ENCODE measurements at regions not wholly inside any gene's neighbourhood (a gene's known extent, or its start where the extent isn't known, plus 50 kb on each side); places are given as distances from the start of the nearest gene placed in this dataset.
A peak's percentile ranks its signal among the peaks of the same experiment; 100 is the strongest.

DNA sequence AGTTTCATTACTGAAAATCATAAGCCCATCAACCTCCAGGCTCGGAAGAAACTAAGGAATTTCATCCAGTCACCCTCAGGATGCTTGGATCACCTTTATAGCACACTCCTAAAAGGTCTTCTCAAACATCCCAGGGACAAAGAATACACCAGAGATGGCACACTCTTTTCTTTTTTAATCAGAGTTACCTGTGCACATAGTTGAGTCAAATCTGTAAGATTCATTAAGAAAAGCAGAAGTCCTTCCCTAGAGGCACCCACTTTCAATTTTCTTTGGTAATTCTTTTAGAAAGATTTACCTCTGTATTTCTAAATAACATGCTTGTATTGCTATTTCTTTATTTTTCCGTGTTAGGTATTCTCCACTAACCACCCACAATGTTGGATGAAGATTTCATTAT, 50.6 kb upstream of the IL6 start:
- no peaks in the 10 kb centered on the region; the same call in 1 of the 2 replicates for H3K9me3 ChIP-seq (replicated peaks)
- no peak overlapping the region for H3K27ac ChIP-seq
- no peaks in the 10 kb centered on the region for H3K4me1 ChIP-seq
- H3K36me3 ChIP-seq = no peaks in the 10 kb centered on the region
- no peak overlapping the region for H3K4me3 ChIP-seq
- 0 out of 2 replicates have a peak, but pooled peaks cover 4% of the 10 kb centered on the region for H3K27me3 ChIP-seq
- no peak for DNase-seq

DNA sequence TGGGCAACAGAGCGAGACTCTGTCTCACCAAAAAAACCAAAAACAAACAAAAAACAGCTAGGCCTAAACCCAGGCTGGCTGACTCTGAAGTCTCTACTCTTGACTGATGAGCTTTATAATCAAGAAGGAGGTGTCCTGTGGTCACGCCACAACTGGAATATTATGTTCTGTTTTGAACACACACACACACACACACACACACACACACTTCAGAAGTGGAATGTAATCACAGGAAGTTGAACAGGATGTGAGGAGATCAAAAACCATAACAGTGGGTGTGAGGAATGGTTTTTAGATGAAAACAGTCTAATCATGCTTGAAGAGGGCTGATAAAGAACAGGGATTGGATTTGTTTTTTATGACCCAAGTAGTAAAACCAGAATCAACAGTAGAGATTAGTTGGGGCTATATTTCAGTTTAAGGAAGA, 51.1 kb upstream of the IL6 start:
- H3K4me1 ChIP-seq = no peaks in the 10 kb centered on the region
- DNase-seq = no peak
- no peak overlapping the region for H3K27ac ChIP-seq

DNA sequence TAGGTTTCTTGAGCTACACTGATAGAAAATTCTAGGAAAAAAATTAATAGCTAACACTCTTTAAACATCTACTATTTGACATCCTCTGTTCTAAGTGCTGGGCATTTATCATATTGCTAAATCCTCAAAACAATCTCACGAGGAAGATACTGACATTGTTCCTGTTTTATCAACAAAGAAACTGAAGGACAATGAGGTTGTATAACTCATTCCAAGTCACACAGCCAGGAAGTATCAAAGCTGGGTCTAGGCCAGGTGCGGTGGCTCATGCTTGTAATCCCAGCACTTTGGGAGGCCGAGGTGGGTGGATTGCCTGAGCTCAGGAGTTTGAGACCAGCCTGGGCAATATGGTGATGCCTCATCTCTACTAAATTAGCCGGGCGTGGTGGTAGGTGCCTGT, 51.6 kb upstream of the IL6 start:
- Histone ChIP-seq H3K4me1 (no peaks in the 10 kb centered on the region), H3K9me3 (replicated peaks) (no peaks in the 10 kb centered on the region), H3K4me3 (no peak overlapping the region), H3K27me3 (no peaks in the 10 kb centered on the region), H3K27ac (no peak overlapping the region), H3K36me3 (no peaks in the 10 kb centered on the region)
- no peak for DNase-seq

More for the DNA sequence above, 51.1 kb upstream of the IL6 start:
- Histone ChIP-seq H3K9me3 (replicated peaks) (no peaks in the 10 kb centered on the region; the same call in 1 of the 2 replicates), H3K27me3 (0 out of 2 replicates have a peak, but pooled peaks cover 4% of the 10 kb centered on the region), H3K4me3 (no peak overlapping the region), H3K36me3 (no peaks in the 10 kb centered on the region)

DNA sequence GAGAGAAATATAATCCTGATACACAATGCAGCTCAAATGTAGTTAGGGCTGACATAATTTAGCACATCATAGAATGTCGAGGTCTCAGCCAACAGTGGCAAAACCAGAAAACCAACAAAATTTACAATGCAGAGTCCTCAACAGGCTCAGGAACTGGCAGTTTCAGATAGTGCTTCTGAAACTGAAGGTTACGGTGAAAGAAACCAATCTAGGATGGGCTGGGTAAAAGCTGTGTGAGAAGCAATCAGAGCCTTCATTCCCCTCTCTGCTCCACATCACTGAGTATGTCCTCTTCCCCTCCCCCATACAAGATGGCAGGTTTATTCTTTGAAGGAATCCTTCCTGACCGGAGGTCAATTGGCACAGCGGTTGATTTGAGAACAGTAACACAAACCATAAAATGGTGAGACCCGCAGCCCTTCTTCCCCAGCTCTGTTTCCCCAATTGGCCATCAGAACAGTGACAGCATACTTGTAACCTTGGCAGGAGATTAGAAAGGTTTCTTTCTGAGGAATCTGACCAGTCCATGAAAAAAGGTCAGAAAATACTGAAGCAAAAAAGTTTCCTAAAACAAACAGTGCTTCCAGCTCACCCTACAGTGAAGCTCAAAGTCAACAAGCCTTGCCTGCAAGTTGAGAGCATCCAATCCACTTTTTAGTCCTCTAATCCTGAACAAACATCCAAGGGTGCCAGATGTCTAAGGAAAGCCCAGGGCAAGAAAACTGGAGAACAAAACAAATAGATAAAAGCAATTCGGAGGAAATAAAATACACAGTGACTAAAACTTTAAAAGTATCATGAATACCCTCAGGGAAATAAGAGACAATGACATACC, 53.9 kb upstream of the IL6 start:
- Histone ChIP-seq H3K4me1 (no peaks in the 10 kb centered on the region), H3K9me3 (replicated peaks) (no peaks in the 10 kb centered on the region), H3K27ac (no peak overlapping the region), H3K27me3 (0 out of 2 replicates have a peak, but pooled peaks cover 4% of the 10 kb centered on the region), H3K4me3 (no peak overlapping the region), H3K36me3 (no peaks in the 10 kb centered on the region)
- peak in 1 of 2 experiments; percentile 7 for DNase-seq

DNA sequence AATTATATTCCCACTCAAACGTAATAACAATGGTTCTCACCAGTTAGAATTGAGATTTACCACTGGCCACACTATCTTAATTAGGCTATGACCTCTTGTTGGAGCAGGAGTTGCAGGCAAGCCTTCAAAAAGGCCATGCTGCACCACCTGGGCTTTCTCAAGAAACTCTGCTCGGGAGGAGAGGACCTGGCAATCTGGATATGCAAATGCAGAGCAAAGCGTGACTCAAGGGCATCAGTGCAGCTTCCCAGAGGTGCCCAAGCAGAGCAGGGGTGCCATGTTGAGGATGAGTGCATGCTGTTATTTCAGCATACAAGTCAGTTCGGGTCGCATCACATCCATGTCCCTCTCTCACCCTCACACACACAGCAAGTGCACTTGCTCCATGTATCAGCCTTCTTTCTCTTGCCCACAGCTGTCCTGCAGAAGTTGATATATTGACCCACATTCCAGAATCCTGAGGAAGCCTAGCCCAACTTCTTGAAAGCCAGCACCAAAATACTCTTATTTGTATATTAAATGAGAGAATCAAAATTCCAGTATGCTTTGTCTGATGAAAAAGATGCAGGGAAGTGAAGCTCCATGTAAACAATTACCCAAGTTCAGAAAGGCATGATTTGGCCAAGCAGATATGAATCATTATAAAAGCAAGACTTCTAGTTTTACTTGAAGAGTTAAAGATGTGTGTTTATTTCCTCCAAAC, 55.7 kb upstream of the IL6 start:
- H3K4me1 ChIP-seq = no peaks in the 10 kb centered on the region
- no peak overlapping the region for H3K4me3 ChIP-seq
- DNase-seq = no peak
- no peak overlapping the region for H3K27ac ChIP-seq
- no peaks in the 10 kb centered on the region for H3K36me3 ChIP-seq
- 0 out of 2 replicates have a peak, but pooled peaks cover 4% of the 10 kb centered on the region for H3K27me3 ChIP-seq
- no peaks in the 10 kb centered on the region for H3K9me3 ChIP-seq (replicated peaks)

DNA sequence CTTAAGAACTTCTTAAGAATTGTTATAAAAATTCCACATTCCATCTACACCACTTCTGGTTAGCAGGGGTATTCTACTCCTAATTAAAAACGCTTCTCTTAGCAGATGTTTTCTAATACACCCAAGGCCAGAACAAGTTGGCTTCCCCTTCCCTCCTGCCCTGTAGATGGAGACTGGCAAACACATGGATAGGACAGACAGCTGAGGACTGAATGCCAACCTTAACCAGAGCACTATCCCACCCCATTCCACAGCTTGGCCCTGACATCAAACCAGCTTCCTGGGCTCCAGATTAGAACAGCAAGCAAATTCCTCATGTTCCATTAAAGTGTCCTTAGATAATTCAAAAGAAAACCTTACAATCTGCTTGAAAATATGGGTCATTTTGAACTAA, 56.6 kb upstream of the IL6 start:
- Histone ChIP-seq H3K4me1 (no peaks in the 10 kb centered on the region), H3K27me3 (0 out of 2 replicates have a peak, but pooled peaks cover 4% of the 10 kb centered on the region)
- no peak for DNase-seq

DNA sequence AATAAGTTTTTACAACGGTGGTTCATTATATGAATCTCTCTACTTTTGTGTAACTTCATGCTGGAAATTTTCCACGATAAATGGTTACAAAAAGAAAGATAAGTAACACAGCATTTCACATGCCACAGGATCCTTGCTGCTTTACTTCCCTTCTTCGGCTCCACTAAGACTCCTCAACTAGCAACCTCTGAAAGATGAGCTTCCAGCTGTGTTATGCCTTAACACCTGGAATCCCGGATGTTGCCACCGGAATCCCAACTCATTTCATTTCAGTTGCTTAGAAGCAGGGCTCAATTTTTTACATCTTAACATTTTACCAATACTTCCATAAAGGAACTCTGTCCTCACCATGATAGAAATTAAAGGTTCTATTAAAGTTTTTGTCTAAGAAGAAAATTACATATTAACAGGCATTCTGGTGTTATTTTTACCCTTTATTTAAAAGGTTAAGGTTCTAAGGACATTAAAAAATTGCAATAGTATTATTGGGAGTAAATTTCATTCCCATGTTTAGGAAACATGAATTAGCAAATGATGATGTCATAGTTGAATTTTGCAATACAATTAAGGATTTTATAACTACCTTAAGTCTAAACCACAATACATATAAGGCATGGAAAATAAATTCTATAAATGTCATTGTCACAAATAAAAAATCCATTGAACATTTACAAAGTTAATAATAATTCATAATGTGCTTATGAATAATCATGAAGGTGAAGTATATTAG, 57.1 kb upstream of the IL6 start:
- Histone ChIP-seq H3K36me3 (no peaks in the 10 kb centered on the region), H3K4me3 (no peak overlapping the region), H3K9me3 (replicated peaks) (no peaks in the 10 kb centered on the region), H3K27ac (no peak overlapping the region), H3K27me3 (0 out of 2 replicates have a peak, but pooled peaks cover 4% of the 10 kb centered on the region), H3K4me1 (no peaks in the 10 kb centered on the region)
- no peak for DNase-seq

More for the DNA sequence above, 56.6 kb upstream of the IL6 start:
- H3K9me3 ChIP-seq (replicated peaks) = no peaks in the 10 kb centered on the region
- H3K4me3 ChIP-seq = no peak overlapping the region
- H3K36me3 ChIP-seq = no peaks in the 10 kb centered on the region
- no peak overlapping the region for H3K27ac ChIP-seq

DNA sequence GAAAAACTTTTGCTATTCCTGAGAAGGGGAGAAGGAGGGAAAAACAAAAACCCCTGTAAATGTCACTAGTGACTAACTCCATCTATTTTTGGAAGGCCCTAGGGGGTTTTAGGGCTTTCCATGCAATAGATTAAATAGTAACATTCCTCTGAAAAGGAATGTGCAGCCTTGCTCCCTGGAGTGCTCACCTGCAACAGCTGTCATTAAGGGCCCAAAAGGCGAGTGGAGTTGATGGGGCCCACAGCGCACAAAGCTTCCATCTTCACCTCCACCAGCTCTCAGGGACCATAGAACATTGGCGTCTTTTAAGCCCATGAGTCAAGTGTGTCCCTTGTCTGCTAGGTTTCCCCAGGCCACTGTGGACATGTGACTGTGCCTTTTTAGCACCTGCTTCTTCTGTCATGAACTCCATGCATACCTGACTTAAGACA, 58.0 kb upstream of the IL6 start:
- no peak for DNase-seq

DNA sequence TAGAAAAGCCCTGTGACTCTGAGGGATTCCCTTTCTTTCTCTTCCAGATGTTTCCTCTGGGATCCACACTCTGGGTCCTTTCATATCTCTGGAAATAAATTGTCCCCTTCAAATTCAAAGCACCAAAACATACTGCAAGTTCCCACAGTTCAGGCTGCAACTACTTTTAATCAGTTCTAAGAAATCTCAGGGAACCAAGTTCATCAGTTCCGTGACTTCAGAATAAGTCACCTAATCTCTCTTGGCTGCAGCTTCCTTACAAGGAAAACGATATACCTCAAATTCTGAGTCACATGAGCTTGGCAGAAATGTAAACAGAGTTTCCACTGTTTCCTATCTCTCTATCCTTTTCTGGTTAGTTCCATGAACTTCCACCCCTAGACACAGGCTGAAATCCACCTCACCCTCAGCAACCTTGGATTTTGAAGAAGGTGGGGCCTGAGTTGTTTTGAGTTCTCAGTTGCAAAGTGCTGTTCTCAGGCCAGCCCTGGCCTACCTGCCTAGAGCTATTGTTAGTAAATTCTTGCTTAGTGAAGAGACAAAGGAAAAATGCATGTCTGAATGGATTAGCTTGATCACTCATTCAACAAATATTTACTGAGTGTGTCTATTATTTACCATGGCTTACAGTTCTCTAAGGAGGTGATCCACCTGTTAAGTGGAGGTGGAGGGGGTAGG, 59.3 kb upstream of the IL6 start:
- Histone ChIP-seq H3K9me3 (replicated peaks) (no peaks in the 10 kb centered on the region), H3K36me3 (no peaks in the 10 kb centered on the region), H3K4me3 (no peak overlapping the region), H3K27me3 (0 out of 2 replicates have a peak, but pooled peaks cover 4% of the 10 kb centered on the region), H3K4me1 (no peaks in the 10 kb centered on the region), H3K27ac (no peak overlapping the region)
- no peak for DNase-seq

More for the DNA sequence above, 58.0 kb upstream of the IL6 start:
- H3K4me1 ChIP-seq = no peaks in the 10 kb centered on the region
- no peak overlapping the region for H3K4me3 ChIP-seq
- H3K9me3 ChIP-seq (replicated peaks) = no peaks in the 10 kb centered on the region
- H3K27me3 ChIP-seq = 0 out of 2 replicates have a peak, but pooled peaks cover 4% of the 10 kb centered on the region
- H3K27ac ChIP-seq = no peak overlapping the region
- H3K36me3 ChIP-seq = no peaks in the 10 kb centered on the region

DNA sequence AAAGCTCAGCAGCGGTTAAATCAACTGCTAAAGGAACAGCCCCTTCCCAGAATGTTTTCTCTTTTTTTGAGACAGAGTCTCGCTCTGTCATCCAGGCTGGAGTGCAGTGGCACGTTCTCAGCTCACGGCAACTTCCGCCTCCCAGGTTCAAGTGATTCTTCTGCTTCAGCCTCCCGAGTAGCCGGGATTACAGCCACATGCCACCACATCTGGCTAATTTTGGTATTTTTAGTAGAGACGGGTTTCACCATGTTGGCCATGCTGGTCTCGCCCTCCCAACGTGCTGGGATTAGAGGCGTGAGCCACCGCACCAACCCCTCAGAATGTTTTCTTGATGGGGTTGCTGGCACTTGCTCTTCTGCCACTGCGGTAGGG, 59.8 kb upstream of the IL6 start:
- Histone ChIP-seq H3K4me3 (no peak overlapping the region), H3K4me1 (no peaks in the 10 kb centered on the region), H3K36me3 (no peaks in the 10 kb centered on the region), H3K27me3 (0 out of 2 replicates have a peak, but pooled peaks cover 4% of the 10 kb centered on the region), H3K9me3 (replicated peaks) (no peaks in the 10 kb centered on the region), H3K27ac (no peak overlapping the region)
- no peak for DNase-seq

DNA sequence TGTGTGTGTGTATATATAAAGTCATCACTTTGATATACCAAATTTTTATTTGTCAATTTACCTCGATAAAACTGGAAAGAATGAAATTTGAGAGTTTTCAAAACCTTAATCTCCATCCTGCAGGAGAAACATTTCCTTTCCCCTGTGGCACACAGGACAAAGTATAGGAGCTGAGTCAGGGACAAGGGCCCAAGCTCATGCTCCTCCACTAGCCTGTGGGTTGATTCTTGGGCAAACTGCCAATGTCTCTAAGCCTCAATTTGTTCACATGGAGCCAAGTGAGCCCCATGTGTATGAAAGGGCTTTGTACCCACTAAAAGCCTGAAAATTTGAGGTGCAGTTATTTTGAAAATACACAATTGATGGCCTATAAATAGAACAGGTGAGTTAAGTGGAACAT, 60.3 kb upstream of the IL6 start:
- Histone ChIP-seq H3K27me3 (0 out of 2 replicates have a peak, but pooled peaks cover 4% of the 10 kb centered on the region), H3K27ac (no peak overlapping the region), H3K36me3 (no peaks in the 10 kb centered on the region), H3K4me3 (no peak overlapping the region), H3K4me1 (no peaks in the 10 kb centered on the region), H3K9me3 (replicated peaks) (no peaks in the 10 kb centered on the region)
- DNase-seq = peak; percentile 16 to 43

DNA sequence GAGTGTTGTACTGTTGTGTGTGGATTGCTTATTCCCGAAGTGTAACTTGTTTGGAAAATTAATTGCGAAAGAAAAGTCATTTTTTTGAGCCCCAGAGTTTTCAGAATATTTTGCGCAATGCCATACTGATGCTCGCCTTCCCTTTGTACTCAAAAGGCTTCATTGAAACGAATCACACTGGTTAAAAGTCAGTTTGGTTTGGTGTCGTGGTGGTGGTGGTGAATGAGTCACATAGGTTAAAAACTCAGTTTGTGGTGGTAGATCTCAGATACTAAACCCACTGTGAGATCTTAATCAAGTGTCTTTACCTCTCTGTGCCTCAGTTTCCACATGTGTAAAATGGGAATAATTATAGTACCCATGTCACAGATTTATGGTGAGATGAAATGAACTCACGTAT, 61.1 kb upstream of the IL6 start:
- Histone ChIP-seq H3K9me3 (replicated peaks) (no peaks in the 10 kb centered on the region), H3K27ac (no peak overlapping the region), H3K4me3 (no peak overlapping the region), H3K4me1 (no peaks in the 10 kb centered on the region), H3K27me3 (0 out of 2 replicates have a peak, but pooled peaks cover 4% of the 10 kb centered on the region), H3K36me3 (no peaks in the 10 kb centered on the region)
- no peak for DNase-seq

DNA sequence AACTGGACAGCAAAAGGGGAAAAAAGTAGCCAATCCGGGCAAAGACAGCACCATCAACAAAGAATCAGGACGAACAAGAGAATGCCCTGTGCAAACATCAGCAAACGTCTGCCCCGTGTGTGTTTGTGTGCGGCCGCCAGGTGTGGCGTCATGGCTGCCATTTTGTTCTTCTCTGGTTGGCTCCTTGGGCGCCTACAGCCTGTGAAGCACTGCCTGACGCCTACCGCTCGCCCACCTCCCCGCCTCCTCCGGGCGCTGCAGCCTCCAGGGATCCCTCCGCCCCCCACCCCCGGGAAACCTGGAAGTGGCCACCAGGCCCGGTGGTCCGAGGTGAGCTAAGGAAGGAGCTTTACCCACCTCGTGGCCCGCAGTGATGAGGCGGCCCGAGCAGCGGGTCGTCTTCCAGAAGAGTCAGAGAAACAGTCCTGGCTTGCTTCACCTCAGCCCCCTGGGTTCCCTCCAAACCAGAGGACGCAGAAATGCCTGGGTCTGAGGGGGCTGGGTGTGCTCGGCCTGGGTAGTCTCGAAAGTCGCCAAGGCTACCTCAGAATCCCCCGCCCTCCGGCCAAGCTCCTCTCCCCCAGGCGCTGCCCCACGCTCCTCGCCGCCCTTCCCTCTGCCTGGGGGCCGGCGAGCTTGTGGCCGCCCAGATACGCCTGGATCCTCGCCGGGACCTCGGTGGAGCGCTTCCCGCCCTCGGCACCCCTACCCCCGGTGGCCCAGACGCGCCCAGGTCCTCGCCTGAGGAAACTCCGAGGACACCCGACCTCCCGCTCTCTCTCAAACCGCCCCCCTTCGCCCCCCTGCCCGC, 61.8 kb upstream of the IL6 start:
- no peaks in the 10 kb centered on the region for H3K9me3 ChIP-seq (replicated peaks)
- no peaks in the 10 kb centered on the region for H3K36me3 ChIP-seq
- no peak overlapping the region for H3K27ac ChIP-seq
- no peaks in the 10 kb centered on the region for H3K4me1 ChIP-seq
- 0 out of 2 replicates have a peak, but pooled peaks cover 4% of the 10 kb centered on the region for H3K27me3 ChIP-seq
- H3K4me3 ChIP-seq = no peak overlapping the region
- no peak for DNase-seq

Data from SJCRH30 (cell line).